Gastrocnemius medialis (tissue), 4 donors: ENCODE measurements at regions not wholly inside any gene's neighbourhood (a gene's known extent, or its start where the extent isn't known, plus 50 kb on each side); places are given as distances from the start of the nearest gene placed in this dataset.

Experiments
- ATAC-seq, 2 donors: fragments of 150-250 bp; one replicate each; pipeline ENCODE4 v1.9.1; 2016
- DNase-seq, 2 donors: peaks; one replicate each; pipeline ENCODE4 v3.0.0-alpha.2; 2019
- H3K27ac ChIP-seq, 4 donors: fragments of 200-600 bp; sonication (generic); 1 replicate in 1 of 4; 2 replicates in 3 of 4; pipeline ENCODE4 v1.5.1; 2016 to 2018; ENCODE audit warnings: mild to moderate bottlenecking in 2 of 4, moderate library complexity in 1 of 4
- H3K27me3 ChIP-seq, 3 donors: fragments of 200-600 bp; sonication (generic) in 2 of 3; 1 replicate in 1 of 3; 2 replicates in 2 of 3; pipeline versions ENCODE4 v1.5.1 to v1.6.0; 2016 to 2019; ENCODE audit warnings: mild to moderate bottlenecking in 1 of 3, moderate library complexity in 1 of 3
- H3K36me3 ChIP-seq, 2 donors: fragments of 200-600 bp; sonication (generic) in 1 of 2; one replicate each; pipeline ENCODE4 v1.5.1; 2017 to 2018
- H3K4me1 ChIP-seq, 2 donors: fragments of 200-600 bp; sonication (generic) in 1 of 2; one replicate each; pipeline ENCODE4 v1.5.1; 2016 to 2017; ENCODE audit warnings: mild to moderate bottlenecking in 2 of 2
- H3K4me3 ChIP-seq, 4 donors: fragments of 200-600 bp; sonication (generic) in 3 of 4; 1 replicate in 1 of 4; 2 replicates in 3 of 4; pipeline ENCODE4 v1.5.1; 2016 to 2019; ENCODE audit warnings: mild to moderate bottlenecking in 2 of 4
- H3K9me3 ChIP-seq, 3 donors: fragments of 200-600 bp; sonication (generic) in 2 of 3; 1 replicate in 1 of 3; 2 replicates in 2 of 3; pipeline ENCODE4 v1.5.1; 2016 to 2019
- CTCF ChIP-seq, 5 experiments: fragments of 450-650 bp in 3 of 5; fragments of 200-600 bp in 2 of 5; sonication (generic) in 2 of 5; IDR thresholded peaks in 4 of 5; conservative IDR thresholded peaks in 1 of 5; 1 replicate in 4 of 5; 2 replicates in 1 of 5; pipeline ENCODE4 v1.5.1; 2016 to 2019; ENCODE audit warnings: antibody characterized with exemption in 5 of 5, mild to moderate bottlenecking in 3 of 5, moderate library complexity in 3 of 5
- POLR2A ChIP-seq, 2 donors: fragments of 450-650 bp; IDR thresholded peaks; one replicate each; pipeline ENCODE4 v1.6.1; 2017; ENCODE audit warnings: antibody characterized with exemption in 2 of 2, mild to moderate bottlenecking in 2 of 2, moderate library complexity in 2 of 2
- in situ Hi-C, 4 donors: fragments of 200-750 bp; cut with MboI; loops; one replicate each; pipeline versions ENCODE4 v1.15.0 to v1.8.0; 2017; ENCODE audit warnings: low sequenced_read_pairs in 4 of 4
- intact Hi-C: fragments of 100-400 bp; cut with DNase I; formaldehyde crosslinking; loops from one replicate; pipeline ENCODE4 v1.15.1; 2023; ENCODE audit warnings: low total_unique reads

- no peaks in the 10 kb centered on the region for H3K36me3 ChIP-seq
- no peak overlapping the region for H3K27ac ChIP-seq
- no peak overlapping the region for H3K4me3 ChIP-seq
- H3K4me1 ChIP-seq = no peaks in the 10 kb centered on the region
- intact Hi-C loops (no loop called here), in situ Hi-C loops (no loop called here)
- no peak for DNase-seq
- H3K27me3 ChIP-seq = no peaks in the 10 kb centered on the region
- H3K9me3 ChIP-seq = no peaks in the 10 kb centered on the region
- no peak for ATAC-seq
- TF ChIP-seq POLR2A (IDR thresholded peaks at IDR 0.05) (no peak), CTCF (IDR thresholded peaks at IDR 0.05 in 4 of 5, conservative IDR thresholded peaks at IDR 0.05 in 1 of 5) (no peak)
Observed at GRCh38 chr4:138821331-138821730, 194.2 kb upstream of the NOCT start.

GRCh38 chr4:138816875-138817274, 198.7 kb upstream of the NOCT start:
- no peak overlapping the region for H3K27ac ChIP-seq
- TF ChIP-seq POLR2A (IDR thresholded peaks at IDR 0.05) (no peak), CTCF (IDR thresholded peaks at IDR 0.05 in 4 of 5, conservative IDR thresholded peaks at IDR 0.05 in 1 of 5) (no peak)
- DNase-seq (no peak), ATAC-seq (no peak)
- H3K27me3 ChIP-seq = no peaks in the 10 kb centered on the region
- H3K4me3 ChIP-seq = no peak overlapping the region
- in situ Hi-C loops (no loop called here), intact Hi-C loops (no loop called here)
- no peaks in the 10 kb centered on the region for H3K36me3 ChIP-seq
- H3K9me3 ChIP-seq = no peaks in the 10 kb centered on the region
- H3K4me1 ChIP-seq = no peaks in the 10 kb centered on the region

- ATAC-seq = no peak
- intact Hi-C loops = no loop called here
Observed at GRCh38 chr4:138815811-138816210, 199.8 kb upstream of the NOCT start.

GRCh38 chr4:138805736-138806135, 209.8 kb upstream of the NOCT start:
- DNase-seq (no peak), ATAC-seq (no peak)
- Histone ChIP-seq H3K27me3 (peaks cover 0 to 12% (median 0%) of the 10 kb centered on the region in 3 donors), H3K36me3 (no peaks in the 10 kb centered on the region), H3K4me3 (no peak overlapping the region), H3K4me1 (peaks cover 0 to 4% of the 10 kb centered on the region in 2 donors), H3K9me3 (no peaks in the 10 kb centered on the region), H3K27ac (no peak overlapping the region)
- in situ Hi-C loops = no loop called here
- intact Hi-C loops = no loop called here
- TF ChIP-seq CTCF (IDR thresholded peaks at IDR 0.05 in 4 of 5, conservative IDR thresholded peaks at IDR 0.05 in 1 of 5) = no peak
- no peak for TF ChIP-seq POLR2A (IDR thresholded peaks at IDR 0.05)

More at GRCh38 chr4:138815811-138816210, 199.8 kb upstream of the NOCT start:
- DNase-seq = no peak
- Histone ChIP-seq H3K27ac (no peak overlapping the region), H3K27me3 (no peaks in the 10 kb centered on the region), H3K36me3 (no peaks in the 10 kb centered on the region), H3K4me3 (no peak overlapping the region), H3K9me3 (no peaks in the 10 kb centered on the region), H3K4me1 (no peaks in the 10 kb centered on the region)
- in situ Hi-C loops = no loop called here
- TF ChIP-seq POLR2A (IDR thresholded peaks at IDR 0.05) (no peak), CTCF (IDR thresholded peaks at IDR 0.05 in 4 of 5, conservative IDR thresholded peaks at IDR 0.05 in 1 of 5) (no peak)

GRCh38 chr4:138804711-138805110, 210.9 kb upstream of the NOCT start:
- H3K4me1 ChIP-seq = peaks cover 0 to 4% of the 10 kb centered on the region in 2 donors
- peaks cover 0 to 12% (median 0%) of the 10 kb centered on the region in 3 donors for H3K27me3 ChIP-seq
- H3K4me3 ChIP-seq = no peak overlapping the region
- in situ Hi-C loops (no loop called here), intact Hi-C loops (no loop called here)
- H3K36me3 ChIP-seq = no peaks in the 10 kb centered on the region
- DNase-seq (no peak), ATAC-seq (no peak)
- no peak for TF ChIP-seq CTCF (IDR thresholded peaks at IDR 0.05 in 4 of 5, conservative IDR thresholded peaks at IDR 0.05 in 1 of 5)
- no peak for TF ChIP-seq POLR2A (IDR thresholded peaks at IDR 0.05)
- no peak overlapping the region for H3K27ac ChIP-seq
- H3K9me3 ChIP-seq = no peaks in the 10 kb centered on the region
